Suppressor macrophage treated with lipopolysaccharide for 1 hour (primary cell): ENCODE measurements at regions not wholly inside any gene's neighbourhood (a gene's known extent, or its start where the extent isn't known, plus 50 kb on each side); places are given as distances from the start of the nearest gene placed in this dataset.

ENCODE experiments used
- DNase-seq, 3 donors: peaks; one replicate each; pipeline ENCODE4 v3.0.0-alpha.2; 2020 to 2022

DNA sequence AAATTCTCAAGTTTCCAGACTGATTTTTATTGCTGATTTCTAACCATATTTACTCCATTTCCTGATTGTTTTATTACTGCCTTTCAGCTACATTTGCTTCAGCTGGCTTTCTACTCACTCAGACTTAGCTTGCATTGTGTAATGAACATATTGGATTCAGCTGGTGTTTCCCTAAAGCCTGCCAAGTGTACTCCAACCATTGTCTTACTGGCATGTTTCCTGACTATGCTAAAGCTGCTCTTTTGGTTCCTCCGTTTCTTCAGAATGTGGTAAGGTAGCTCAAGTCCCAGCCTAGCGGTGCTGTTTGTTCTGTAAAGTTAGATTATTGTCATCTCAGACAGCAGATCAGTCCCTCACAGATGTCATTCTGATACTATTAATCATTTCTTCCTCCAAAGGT, 53.1 kb upstream of the GLRA2 start:
- DNase-seq: no peak

DNA sequence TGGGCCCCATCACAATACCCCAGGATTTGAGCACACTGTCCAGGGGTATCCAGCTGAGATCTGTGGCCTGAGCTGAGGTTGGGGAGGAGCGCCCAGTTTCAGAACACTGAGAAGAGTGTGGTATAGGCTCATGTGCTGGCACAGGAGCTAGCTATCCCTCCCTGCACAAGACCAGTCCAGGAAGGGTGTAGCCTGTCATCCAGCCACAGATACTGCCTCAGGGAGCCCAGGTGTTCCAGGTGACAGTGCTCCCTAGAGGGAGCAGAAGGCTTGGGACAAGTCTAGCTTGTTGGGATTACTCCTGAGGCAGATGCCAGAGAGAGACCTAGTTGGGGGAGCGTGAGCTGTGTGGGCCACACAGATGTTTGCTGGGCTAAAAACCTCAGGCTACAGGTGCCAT, 79.6 kb upstream of the GLRA2 start:
- no peak for DNase-seq

GRCh38 chrX:14448406-14448805, 80.9 kb upstream of the GLRA2 start:
- DNase-seq: no peak

- no peak for DNase-seq
These were observed 89.2 kb upstream of the GLRA2 start for GRCh38 chrX:14440106-14440505.

GRCh38 chrX:14427614-14428013, 101.7 kb upstream of the GLRA2 start:
- DNase-seq: no peak

DNA sequence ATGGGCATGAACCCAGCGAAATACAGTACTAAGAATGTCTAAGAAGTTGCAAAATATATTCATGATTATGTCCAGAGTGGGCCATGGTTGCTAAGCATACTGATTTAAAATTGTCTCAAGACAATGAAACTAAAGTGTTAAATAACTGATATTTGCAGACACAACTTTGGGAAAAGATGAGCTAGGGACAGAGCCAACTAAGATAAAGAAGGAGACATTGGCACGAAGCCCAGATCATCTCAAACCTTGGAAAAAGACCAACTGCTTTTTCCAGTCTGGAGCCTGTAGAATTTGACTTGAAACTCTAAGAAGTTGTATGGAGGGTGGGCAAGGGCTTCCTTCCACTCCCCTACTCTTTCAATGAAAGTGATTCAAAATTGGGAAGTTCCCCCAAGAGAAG, 108.5 kb upstream of the GLRA2 start:
- no peak for DNase-seq

GRCh38 chrX:14412686-14413085, 116.7 kb upstream of the GLRA2 start:
- no peak for DNase-seq

- no peak for DNase-seq
These were observed 118.0 kb upstream of the GLRA2 start for GRCh38 chrX:14411326-14411725.

DNA sequence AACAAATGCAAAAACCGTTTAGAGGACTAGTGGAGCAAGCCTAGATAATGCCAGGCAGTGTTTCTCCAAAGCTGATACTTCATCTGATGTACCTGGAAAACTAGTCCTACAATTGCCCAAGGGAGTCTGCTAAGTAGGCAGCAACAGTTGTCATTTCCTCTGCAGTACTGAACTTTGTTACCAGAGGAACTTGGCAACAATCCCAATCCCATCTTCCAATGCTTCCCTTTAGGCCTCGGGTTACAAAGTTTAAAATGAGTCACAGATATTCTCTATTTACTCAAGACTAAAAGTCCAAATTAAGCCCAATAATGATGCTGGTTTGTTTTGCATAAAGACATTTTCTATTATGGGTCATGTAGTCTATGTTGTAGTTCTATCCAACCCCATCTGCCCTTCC, 120.0 kb upstream of the GLRA2 start:
- no peak for DNase-seq

- DNase-seq: no peak
These were observed 123.1 kb upstream of the GLRA2 start for GRCh38 chrX:14406225-14406624.

GRCh38 chrX:14398725-14399124, 130.6 kb upstream of the GLRA2 start:
- DNase-seq: no peak

DNA sequence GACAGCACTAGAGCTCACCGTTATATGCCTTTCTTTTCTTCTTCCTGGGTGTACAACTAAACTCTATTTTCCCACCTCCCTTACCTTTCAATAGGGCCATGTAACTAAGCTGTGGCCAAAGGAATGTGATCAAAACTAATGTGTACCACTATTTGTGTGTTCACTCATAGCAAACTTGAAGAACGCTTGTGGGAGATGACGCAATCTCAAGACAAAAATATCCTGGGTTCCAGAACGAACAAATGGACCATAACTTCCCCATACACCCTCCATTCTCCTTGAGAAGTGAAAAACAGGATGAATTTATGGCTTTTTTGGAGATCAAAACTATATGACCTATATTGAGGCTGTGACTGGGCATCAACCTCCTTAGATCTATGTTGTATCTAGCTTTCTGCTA, 139.7 kb upstream of the GLRA2 start:
- DNase-seq: no peak

DNA sequence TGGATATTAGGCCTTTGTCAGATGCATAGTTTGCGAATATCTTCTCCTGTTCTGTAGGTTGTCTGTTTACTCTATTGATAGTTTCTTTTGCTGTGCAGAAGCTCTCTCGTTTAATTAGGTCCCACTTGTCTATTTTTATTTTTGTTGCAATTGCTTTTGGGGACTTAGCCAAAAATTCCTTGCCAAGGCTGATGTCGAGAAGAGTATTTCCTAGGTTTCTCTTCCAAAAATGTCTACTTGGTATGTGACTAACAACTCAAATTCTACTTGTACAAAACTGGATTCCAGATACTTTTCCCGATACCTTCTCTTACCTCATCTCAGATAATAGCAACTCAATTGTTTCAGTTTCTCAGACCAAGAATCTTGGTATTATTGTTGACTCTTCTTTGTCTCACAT, 142.4 kb upstream of the GLRA2 start:
- no peak for DNase-seq

- no peak for DNase-seq
These were observed 149.3 kb upstream of the GLRA2 start for GRCh38 chrX:14380044-14380443.

GRCh38 chrX:14377427-14377826, 151.9 kb upstream of the GLRA2 start:
- no peak for DNase-seq

DNA sequence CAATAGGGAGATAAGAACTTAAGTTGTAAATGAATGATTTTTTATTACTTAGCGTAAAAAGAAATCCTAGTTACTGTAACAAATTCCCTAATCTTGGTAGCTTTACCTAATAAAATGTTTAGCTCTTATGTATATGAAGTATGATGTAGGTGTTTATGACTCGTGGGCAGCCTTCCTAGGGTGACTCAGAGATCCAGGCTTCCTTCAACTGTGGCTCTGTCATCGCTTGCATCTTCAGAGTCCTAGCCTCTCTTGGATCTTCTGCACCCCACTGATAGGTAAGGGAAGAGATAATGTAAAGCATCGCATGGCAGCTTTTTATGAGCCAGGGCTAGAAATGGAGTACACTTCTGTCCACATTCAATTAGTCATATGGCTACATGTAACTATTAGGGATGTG, 165.6 kb upstream of the GLRA2 start:
- DNase-seq: no peak

DNA sequence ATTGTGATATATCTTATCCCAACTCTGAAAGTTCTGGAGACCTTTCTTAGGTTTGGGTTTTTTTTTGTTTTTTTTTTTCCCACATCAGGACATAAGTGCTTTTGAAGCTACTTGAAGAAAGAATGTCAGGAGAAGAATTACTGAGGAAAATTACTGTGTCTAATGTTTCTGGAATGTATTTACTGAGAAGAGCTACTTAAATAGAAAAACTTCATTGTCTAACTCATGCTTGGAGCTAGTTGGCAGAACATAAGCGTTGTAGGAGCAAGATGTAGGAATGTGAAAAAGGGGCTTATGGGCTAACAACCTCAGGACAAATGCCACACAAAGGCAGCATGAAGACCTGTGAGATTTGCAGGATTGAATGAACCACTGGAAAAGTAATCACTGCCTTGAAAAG, 166.6 kb upstream of the GLRA2 start:
- no peak for DNase-seq

DNA sequence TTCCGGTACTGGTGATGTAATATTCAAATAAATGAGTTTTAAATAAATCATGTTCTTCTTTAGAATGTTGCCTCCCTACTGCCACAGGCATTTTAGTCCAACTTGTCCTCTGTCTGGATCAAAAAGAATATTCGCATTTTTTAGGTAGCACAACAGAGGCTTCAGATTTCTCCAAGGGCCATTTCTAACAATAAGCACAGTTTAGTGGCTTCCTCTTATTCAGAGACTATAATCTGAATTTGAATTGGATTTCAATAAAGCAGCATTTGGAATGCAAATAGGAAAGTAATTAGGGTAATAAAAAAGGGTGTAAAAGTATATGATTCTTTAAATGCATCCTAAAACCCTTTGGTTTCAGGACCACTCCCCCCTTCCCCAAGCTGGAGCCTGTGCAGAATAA, 167.9 kb upstream of the GLRA2 start:
- no peak for DNase-seq

- DNase-seq: no peak
These were observed 169.6 kb upstream of the GLRA2 start for GRCh38 chrX:14359727-14360126.

GRCh38 chrX:14359316-14359715, 170.0 kb upstream of the GLRA2 start:
- no peak for DNase-seq

GRCh38 chrX:14357314-14357713, 172.0 kb upstream of the GLRA2 start:
- DNase-seq: no peak

GRCh38 chrX:14356401-14356800, 172.9 kb upstream of the GLRA2 start:
- DNase-seq: no peak

- no peak for DNase-seq
These were observed 173.8 kb upstream of the GLRA2 start for GRCh38 chrX:14355556-14355955.

- DNase-seq: no peak
These were observed 174.8 kb upstream of the GLRA2 start for GRCh38 chrX:14354521-14354920.

DNA sequence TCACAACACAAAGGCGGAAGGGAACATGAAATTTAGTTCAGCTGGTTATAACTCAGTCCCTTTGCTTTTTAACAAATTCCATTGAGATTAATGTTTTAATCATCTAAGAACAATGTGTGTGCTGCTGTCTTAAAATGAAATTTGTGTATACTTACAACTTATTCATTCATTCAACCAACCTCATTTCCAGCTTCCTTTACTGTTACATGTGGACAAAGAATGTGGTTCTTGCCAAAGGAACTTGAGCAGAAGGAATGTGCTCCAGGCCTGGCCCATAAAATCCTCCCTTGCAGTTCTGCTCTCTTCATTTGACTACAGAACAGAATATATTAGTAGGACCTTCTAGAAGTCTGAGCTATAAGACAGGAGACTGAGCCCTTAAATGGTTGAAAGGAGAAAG, 176.8 kb upstream of the GLRA2 start:
- DNase-seq: no peak

DNA sequence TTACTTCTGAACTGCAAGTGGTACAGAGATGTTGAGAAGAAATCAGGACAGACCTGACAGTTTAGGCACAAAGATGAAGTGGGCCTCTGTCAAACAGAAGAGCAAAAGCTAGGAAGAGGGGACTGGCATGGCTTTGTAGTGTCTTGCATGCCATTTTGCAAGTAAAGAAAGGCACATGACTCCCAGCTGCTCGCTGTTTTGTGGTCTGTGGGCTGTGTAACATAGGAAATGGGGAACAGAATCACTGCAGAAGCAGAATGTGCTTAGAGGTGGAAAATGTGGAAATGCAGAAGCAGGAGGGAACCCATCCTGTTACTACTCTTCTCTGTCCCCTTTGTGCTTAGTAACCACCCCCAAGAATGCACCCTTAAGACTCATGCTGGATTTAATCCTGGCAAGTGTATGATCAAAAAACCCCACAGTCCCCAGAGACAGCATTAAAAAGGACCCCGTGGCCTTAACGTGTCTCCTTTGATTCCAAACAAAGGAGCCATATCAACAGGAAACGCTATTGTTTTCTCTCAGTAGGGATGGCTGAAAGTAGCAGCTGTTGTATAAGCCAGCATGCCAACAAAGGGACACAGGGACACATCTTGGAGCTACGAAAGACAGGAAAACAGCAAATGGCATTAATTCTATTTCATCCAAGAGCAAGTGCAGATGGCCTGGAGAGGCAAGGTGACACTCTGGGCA, 177.6 kb upstream of the GLRA2 start:
- DNase-seq: peak in 1 of 3 donors; percentile 10
